Subcutaneous abdominal adipose tissue (tissue), 5 donors: ENCODE measurements at regions not wholly inside any gene's neighbourhood (a gene's known extent, or its start where the extent isn't known, plus 50 kb on each side); places are given as distances from the start of the nearest gene placed in this dataset.
"Not testable (repeated sequence)": the region's sequence is repeated elsewhere in the genome, so short reads cannot be mapped to it uniquely, and the experiment has no call there.

Experiments used
- H3K27ac ChIP-seq: one replicate; pipeline ENCODE4 v1.7.0; 2013; ENCODE audit warnings: low read depth, mild to moderate bottlenecking, inconsistent platforms, low read length, moderate library complexity
- H3K27me3 ChIP-seq, 5 donors: one replicate each; pipeline ENCODE4 v1.7.0; 2013; ENCODE audit warnings: low read length in 5 of 5, inconsistent platforms in 1 of 5; ENCODE audit not compliant: control insufficient read depth in 5 of 5, insufficient read depth in 4 of 5
- H3K36me3 ChIP-seq, 5 donors: one replicate each; pipeline ENCODE4 v1.7.0; 2013; ENCODE audit warnings: low read length in 5 of 5; ENCODE audit not compliant: control insufficient read depth in 5 of 5, insufficient read depth in 5 of 5
- H3K4me1 ChIP-seq, 5 donors: one replicate each; pipeline ENCODE4 v1.7.0; 2013; ENCODE audit warnings: low read length in 5 of 5, mild to moderate bottlenecking in 3 of 5, moderate library complexity in 1 of 5; ENCODE audit not compliant: control insufficient read depth in 5 of 5, insufficient read depth in 5 of 5
- H3K4me3 ChIP-seq, 5 donors: one replicate each; pipeline ENCODE4 v1.7.0; 2013; ENCODE audit warnings: low read length in 5 of 5, low read depth in 1 of 5
- H3K9ac ChIP-seq, 5 donors: one replicate each; pipeline ENCODE4 v1.7.0; 2013; ENCODE audit warnings: low read length in 5 of 5, mild to moderate bottlenecking in 4 of 5, moderate library complexity in 3 of 5
- H3K9me3 ChIP-seq, 5 donors: one replicate each; pipeline ENCODE4 v1.7.0; 2013; ENCODE audit warnings: low read length in 5 of 5; ENCODE audit not compliant: control insufficient read depth in 5 of 5
- donor health status: healthy.
- donor health status: healthy.
- donor health status: healthy.
- donor health status: healthy.
- donor health status: healthy.

DNA sequence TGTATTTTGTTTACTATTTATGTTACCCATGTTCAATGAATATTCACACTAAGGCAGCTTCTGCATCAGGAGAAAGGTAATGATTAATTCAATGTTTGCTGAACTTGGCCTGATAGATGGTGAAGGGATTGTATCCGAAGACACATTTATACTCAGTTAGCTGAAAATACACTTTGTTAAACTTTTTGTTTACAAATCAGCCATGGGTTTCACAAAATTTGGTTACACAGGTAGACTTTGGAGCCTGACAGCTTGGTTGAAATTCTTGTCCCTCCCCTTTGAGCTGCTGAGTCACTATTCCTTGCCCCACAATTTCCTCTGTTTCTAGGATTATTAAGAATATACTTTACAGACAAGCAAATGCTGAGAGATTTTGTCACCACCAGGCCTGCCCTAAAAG is 162.6 kb downstream of the PPP1R3A start:
- Histone ChIP-seq H3K4me1 (no peaks in the 10 kb centered on the region), H3K36me3 (no peaks in the 10 kb centered on the region), H3K9me3 (no peaks in the 10 kb centered on the region), H3K9ac (no peak overlapping the region), H3K4me3 (no peak overlapping the region), H3K27ac (no peak overlapping the region), H3K27me3 (no peaks in the 10 kb centered on the region)

- Histone ChIP-seq H3K36me3 (no peaks in the 10 kb centered on the region), H3K9me3 (no peaks in the 10 kb centered on the region), H3K4me3 (no peak overlapping the region), H3K9ac (no peak overlapping the region), H3K4me1 (no peaks in the 10 kb centered on the region), H3K27ac (no peak overlapping the region), H3K27me3 (no peaks in the 10 kb centered on the region)
Observed at GRCh38 chr7:113752689-113753088, 166.1 kb downstream of the PPP1R3A start.

GRCh38 chr7:113752289-113752688 is 166.5 kb downstream of the PPP1R3A start:
- no peaks in the 10 kb centered on the region for H3K27me3 ChIP-seq
- H3K9me3 ChIP-seq: no peaks in the 10 kb centered on the region
- no peak overlapping the region for H3K27ac ChIP-seq
- no peaks in the 10 kb centered on the region for H3K4me1 ChIP-seq
- no peak overlapping the region for H3K9ac ChIP-seq
- no peak overlapping the region for H3K4me3 ChIP-seq
- H3K36me3 ChIP-seq: no peaks in the 10 kb centered on the region

DNA sequence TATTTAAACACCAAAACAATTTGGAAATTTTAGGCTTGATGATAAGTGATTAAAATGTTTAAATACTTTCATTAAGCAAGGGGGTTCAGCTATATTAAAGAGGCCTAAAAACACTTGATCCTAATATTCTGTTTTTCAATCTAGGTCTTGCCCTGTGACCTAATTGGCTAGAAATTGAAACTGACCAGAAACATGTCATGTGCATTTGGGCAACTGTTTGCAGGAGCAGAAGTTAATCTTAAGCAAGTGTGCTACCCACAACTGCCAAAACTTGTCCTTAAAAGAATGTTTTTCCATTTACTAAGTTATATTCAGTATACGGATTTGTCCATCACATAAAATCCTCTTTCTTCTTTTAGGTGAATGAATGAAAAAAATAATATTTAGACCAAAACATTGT is 167.3 kb downstream of the PPP1R3A start:
- Histone ChIP-seq H3K27me3 (no peaks in the 10 kb centered on the region), H3K9me3 (no peaks in the 10 kb centered on the region), H3K27ac (no peak overlapping the region), H3K36me3 (no peaks in the 10 kb centered on the region), H3K4me1 (no peaks in the 10 kb centered on the region), H3K4me3 (no peak overlapping the region), H3K9ac (no peak overlapping the region)

DNA sequence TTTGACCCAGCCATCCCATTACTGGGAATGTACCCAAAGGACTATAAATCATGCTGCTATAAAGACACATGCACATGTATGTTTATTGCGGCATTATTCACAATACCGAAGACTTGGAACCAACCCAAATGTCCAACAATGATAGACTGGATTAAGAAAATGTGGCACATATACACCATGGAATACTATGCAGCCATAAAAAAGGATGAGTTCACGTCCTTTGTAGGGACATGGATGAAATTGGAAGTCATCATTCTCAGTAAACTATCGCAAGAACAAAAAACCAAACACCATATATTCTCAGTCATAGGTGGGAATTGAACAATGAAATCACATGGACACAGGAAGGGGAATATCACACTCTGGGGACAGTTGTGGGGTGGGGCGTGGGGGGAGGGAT is 170.4 kb downstream of the PPP1R3A start:
- not testable (repeated sequence) for H3K36me3 ChIP-seq, H3K4me3 ChIP-seq, H3K9ac ChIP-seq, H3K27me3 ChIP-seq, H3K27ac ChIP-seq, H3K9me3 ChIP-seq, H3K4me1 ChIP-seq

DNA sequence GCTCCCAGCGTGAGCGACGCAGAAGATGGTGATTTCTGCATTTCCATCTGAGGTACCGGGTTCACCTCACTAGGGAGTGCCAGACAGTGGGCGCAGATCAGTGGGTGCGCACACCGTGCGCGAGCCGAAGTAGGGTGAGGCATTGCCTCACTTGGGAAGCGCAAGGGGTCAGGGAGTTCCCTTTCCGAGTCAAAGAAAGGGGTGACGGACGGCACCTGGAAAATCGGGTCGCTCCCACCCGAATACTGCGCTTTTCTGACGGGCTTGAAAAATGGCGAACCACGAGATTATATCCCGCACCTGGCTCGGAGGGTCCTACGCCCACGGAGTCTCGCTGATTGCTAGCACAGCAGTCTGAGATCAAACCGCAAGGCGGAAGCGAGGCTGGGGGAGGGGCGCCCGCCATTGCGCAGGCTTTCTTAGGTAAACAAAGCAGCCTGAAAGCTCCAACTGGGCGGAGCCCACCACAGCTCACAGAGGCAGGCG is 175.8 kb downstream of the PPP1R3A start:
- H3K4me3 ChIP-seq, H3K27me3 ChIP-seq, H3K9ac ChIP-seq, H3K9me3 ChIP-seq, H3K36me3 ChIP-seq, H3K27ac ChIP-seq, H3K4me1 ChIP-seq: not testable (repeated sequence)

GRCh38 chr7:113742377-113742776 is 176.4 kb downstream of the PPP1R3A start:
- H3K4me3 ChIP-seq: no peak overlapping the region
- H3K4me1 ChIP-seq: no peaks in the 10 kb centered on the region
- no peak overlapping the region for H3K27ac ChIP-seq
- H3K27me3 ChIP-seq: no peaks in the 10 kb centered on the region
- H3K9me3 ChIP-seq: no peaks in the 10 kb centered on the region
- H3K36me3 ChIP-seq: no peaks in the 10 kb centered on the region
- no peak overlapping the region for H3K9ac ChIP-seq

- H3K36me3 ChIP-seq: no peaks in the 10 kb centered on the region
- no peak overlapping the region for H3K27ac ChIP-seq
- H3K9me3 ChIP-seq: no peaks in the 10 kb centered on the region
- H3K4me3 ChIP-seq: no peak overlapping the region
- H3K4me1 ChIP-seq: no peaks in the 10 kb centered on the region
- H3K9ac ChIP-seq: no peak overlapping the region
- no peaks in the 10 kb centered on the region for H3K27me3 ChIP-seq
Observed at GRCh38 chr7:113731571-113731970, 187.2 kb downstream of the PPP1R3A start.

DNA sequence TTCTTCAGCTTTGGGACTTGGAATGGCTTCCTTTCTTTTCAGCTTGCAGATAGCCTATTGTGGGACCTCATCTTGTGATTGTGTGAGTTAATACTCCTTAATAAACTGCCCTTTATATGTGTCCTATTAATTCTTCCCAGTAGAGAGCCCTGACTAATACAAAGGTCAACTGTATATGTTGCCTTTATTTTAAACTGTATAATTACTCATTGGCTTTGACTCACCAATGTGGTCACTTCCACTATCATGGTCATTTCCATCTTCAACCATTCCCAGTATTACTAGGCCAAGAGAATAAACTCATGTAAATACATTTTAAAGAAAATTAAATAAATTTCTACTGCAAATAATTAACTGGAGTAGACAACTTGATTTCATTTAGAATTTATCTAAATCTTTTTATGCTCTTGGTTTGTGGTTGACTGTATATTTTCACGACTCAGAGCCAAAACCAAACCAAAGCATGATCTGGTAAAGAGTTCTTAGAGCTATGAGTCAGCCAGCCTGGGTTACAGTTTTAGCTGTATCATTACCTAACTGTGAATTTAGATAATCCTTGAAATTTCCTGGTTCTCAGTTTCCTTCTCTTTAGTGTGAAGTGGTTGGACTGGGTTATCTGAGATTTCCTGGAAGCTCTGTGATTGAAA is 188.4 kb downstream of the PPP1R3A start:
- no peak overlapping the region for H3K9ac ChIP-seq
- H3K27me3 ChIP-seq: no peaks in the 10 kb centered on the region
- no peak overlapping the region for H3K27ac ChIP-seq
- H3K36me3 ChIP-seq: no peaks in the 10 kb centered on the region
- H3K4me1 ChIP-seq: no peaks in the 10 kb centered on the region
- H3K4me3 ChIP-seq: no peak overlapping the region
- no peaks in the 10 kb centered on the region for H3K9me3 ChIP-seq

DNA sequence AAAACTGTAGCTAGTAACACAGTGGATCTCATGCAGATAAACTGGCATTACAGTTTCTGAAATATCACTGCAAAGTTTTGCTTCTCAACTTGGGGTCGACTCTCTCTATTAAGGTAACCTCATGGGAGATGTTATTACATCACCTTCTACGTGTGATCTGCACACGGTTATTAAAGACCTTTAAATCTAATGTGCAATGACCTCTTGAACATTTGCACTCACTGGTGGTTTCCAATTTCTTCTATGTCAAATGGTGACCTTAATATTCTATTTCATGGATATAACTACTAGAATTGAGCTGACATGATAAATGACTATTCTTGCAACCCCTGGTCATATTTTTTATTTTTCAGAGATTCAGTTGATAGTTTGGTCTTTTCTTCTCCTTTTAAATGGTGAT is 191.3 kb downstream of the PPP1R3A start:
- no peak overlapping the region for H3K4me3 ChIP-seq
- no peaks in the 10 kb centered on the region for H3K4me1 ChIP-seq
- no peak overlapping the region for H3K27ac ChIP-seq
- no peaks in the 10 kb centered on the region for H3K27me3 ChIP-seq
- H3K9ac ChIP-seq: no peak overlapping the region
- H3K9me3 ChIP-seq: no peaks in the 10 kb centered on the region
- H3K36me3 ChIP-seq: no peaks in the 10 kb centered on the region

DNA sequence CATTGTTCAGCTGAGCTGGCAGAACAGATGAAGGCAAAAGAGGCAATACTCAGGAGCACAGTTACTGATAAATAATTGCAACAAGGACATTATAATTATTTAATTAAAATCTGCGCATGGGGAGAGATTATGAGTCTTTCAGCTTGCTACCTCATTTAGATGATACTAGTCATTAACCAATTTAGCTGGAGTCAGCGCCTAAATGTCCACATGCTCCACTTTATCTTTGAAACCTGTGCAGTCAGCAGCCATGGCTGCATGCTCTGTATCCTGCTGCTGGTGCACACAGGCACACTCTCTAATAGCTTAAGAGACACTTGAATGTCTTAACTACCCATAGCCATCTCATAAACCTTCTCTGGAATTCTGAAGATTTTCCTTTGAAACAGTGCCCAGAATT is 196.8 kb downstream of the PPP1R3A start:
- Histone ChIP-seq H3K4me1 (no peaks in the 10 kb centered on the region), H3K36me3 (no peaks in the 10 kb centered on the region), H3K9ac (no peak overlapping the region), H3K27me3 (no peaks in the 10 kb centered on the region), H3K4me3 (no peak overlapping the region), H3K27ac (no peak overlapping the region), H3K9me3 (no peaks in the 10 kb centered on the region)
